ENCODE measurements at regions not wholly inside any gene's neighbourhood (a gene's known extent, or its start where the extent isn't known, plus 50 kb on each side); places are given as distances from the start of the nearest gene placed in this dataset.
"Not testable (repeated sequence)": the region's sequence is repeated elsewhere in the genome, so short reads cannot be mapped to it uniquely, and the experiment has no call there.

DNA sequence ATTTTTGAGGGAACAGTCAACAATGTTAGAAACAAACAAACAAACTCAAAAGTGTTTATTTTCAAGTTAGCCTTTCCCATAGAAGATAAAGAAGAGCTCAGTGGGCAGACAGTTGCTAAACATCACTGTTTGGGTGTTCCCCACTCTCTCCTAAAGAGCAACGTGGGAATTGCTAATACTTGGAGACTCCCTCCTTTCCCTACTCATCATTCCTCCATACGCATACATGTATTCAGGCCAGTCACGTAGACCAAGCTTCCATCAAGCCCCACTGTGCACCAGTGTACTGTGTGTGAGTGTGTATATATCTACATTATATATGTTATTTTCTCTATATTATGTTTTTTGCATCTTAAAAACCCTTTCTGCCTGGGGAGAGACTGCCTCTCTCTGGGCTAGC, 115.0 kb upstream of the EGFLAM start:
- no peak overlapping the region for H3K27ac Mint-ChIP-seq
- TF ChIP-seq, protein P1, sequence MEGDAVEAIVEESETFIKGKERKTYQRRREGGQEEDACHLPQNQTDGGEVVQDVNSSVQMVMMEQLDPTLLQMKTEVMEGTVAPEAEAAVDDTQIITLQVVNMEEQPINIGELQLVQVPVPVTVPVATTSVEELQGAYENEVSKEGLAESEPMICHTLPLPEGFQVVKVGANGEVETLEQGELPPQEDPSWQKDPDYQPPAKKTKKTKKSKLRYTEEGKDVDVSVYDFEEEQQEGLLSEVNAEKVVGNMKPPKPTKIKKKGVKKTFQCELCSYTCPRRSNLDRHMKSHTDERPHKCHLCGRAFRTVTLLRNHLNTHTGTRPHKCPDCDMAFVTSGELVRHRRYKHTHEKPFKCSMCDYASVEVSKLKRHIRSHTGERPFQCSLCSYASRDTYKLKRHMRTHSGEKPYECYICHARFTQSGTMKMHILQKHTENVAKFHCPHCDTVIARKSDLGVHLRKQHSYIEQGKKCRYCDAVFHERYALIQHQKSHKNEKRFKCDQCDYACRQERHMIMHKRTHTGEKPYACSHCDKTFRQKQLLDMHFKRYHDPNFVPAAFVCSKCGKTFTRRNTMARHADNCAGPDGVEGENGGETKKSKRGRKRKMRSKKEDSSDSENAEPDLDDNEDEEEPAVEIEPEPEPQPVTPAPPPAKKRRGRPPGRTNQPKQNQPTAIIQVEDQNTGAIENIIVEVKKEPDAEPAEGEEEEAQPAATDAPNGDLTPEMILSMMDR (IDR thresholded peaks at IDR 0.05; ENCODE audit: unreplicated experiment in 3 of 3): no peak
- no peak overlapping the region for H3K4me3 Mint-ChIP-seq
- H3K36me3 Mint-ChIP-seq (ENCODE audit: low read depth): no peaks in the 10 kb centered on the region
- no peaks in the 10 kb centered on the region for H3K9me3 Mint-ChIP-seq
- no peaks in the 10 kb centered on the region for H3K4me1 Mint-ChIP-seq
- no peaks in the 10 kb centered on the region for H3K27me3 Mint-ChIP-seq (ENCODE audit: low read depth)

DNA sequence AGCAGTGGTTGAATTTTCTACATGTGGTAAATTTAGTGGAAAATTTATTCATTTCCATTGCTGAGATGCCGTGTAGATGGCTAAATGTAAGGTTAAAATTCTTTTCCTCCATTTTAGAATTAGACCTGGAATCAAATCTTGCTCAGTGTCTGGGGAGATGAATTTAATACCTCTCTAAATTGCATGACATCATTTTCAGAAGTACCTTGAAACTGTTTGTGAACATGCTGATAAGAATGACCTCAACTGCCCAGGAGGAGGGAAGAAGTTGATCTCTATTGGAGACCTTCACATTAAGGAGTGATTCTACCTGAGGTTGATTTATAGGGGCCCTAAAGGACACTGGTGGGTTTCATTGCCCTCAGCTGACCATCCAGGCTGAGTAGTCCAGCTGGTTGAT, 116.7 kb upstream of the EGFLAM start:
- Mint-ChIP-seq H3K27ac (no peak overlapping the region), H3K36me3 (ENCODE audit: low read depth) (no peaks in the 10 kb centered on the region), H3K9me3 (no peaks in the 10 kb centered on the region), H3K4me3 (no peak overlapping the region), H3K4me1 (peaks cover 6% of the 10 kb centered on the region), H3K27me3 (ENCODE audit: low read depth) (no peaks in the 10 kb centered on the region)
- TF ChIP-seq, protein P1 (IDR thresholded peaks at IDR 0.05; ENCODE audit: unreplicated experiment in 3 of 3): no peak

DNA sequence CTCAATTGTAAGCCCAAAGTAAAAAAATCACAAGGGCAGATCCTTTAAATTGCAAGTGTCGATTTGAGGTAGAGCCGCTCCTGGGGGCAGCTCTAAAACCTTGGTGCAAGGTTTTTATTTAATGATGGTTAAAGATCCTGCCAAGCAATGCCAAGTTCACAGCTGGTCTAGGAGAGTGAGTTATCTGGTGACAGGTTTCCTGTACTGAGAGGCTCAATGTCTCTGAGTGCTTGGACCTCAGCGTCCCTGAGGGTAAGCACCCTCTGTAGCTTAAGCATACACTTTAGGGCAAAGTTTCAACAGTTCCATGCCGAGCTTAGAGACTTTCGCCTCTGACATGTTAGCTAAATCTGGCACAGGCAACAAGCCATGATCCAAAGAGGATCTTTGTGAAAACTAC, 119.8 kb upstream of the EGFLAM start:
- Mint-ChIP-seq H3K27me3 (ENCODE audit: low read depth) (peaks cover 10% of the 10 kb centered on the region), H3K36me3 (ENCODE audit: low read depth) (no peaks in the 10 kb centered on the region), H3K4me3 (no peak overlapping the region), H3K9me3 (no peaks in the 10 kb centered on the region), H3K27ac (no peak overlapping the region), H3K4me1 (peaks cover 24% of the 10 kb centered on the region)
- TF ChIP-seq, protein P1 (IDR thresholded peaks at IDR 0.05; ENCODE audit: unreplicated experiment in 3 of 3): no peak

DNA sequence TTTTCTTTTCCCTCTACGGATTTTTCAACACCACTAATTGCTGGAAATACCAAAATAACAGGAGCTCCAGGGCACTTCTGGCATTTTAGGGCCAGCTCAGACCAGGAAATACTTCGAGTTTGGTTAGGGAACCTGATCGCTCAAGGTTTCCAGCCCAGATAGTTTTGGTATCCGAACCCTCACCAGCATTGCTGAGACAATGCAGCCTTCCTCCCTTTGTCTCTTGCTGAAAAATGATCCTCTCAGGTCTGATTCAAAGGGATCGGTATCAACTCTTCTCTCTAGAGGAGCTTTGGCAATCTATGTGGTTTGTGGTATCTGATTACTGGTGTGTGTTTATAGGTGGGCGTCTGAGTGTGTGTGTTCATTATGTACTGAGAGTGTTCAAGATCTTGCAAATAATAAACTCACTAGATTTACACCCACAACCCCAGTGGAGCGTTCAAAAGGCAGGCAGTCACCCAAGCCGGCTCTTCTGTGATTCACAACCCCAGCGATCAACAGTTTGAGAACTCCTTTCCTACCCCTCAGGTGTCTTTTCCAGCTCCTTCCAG, 122.8 kb upstream of the EGFLAM start:
- no peak overlapping the region for H3K4me3 Mint-ChIP-seq
- peaks cover 10% of the 10 kb centered on the region for H3K27me3 Mint-ChIP-seq (ENCODE audit: low read depth)
- TF ChIP-seq, protein P1 (IDR thresholded peaks at IDR 0.05; ENCODE audit: unreplicated experiment in 3 of 3): no peak
- no peaks in the 10 kb centered on the region for H3K9me3 Mint-ChIP-seq
- peaks cover 31% of the 10 kb centered on the region for H3K4me1 Mint-ChIP-seq
- no peaks in the 10 kb centered on the region for H3K36me3 Mint-ChIP-seq (ENCODE audit: low read depth)
- peak overlapping the region in 1 of 3 experiments; percentile 66 for H3K27ac Mint-ChIP-seq

DNA sequence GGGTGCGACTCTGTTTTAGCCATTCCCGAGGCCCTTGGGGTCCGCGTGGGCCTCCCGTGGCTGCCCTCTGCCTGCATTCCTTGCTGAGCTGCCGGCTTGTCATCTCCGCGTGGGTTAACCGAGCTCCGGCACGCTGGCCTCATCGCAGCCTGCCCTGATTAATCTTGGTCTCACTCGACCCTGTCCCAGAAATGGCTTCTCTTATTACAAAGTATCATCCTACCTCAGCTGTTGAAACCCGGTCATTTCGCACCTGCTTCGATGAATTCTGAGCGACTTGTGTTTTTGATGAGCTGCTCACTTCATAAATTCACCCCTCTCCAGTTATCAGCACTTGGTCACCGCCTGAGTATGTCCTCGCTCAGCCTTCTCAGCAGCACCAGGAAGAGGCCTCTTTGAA, 123.5 kb upstream of the EGFLAM start:
- peaks cover 31% of the 10 kb centered on the region for H3K4me1 Mint-ChIP-seq
- no peaks in the 10 kb centered on the region for H3K9me3 Mint-ChIP-seq
- peak overlapping the region in 2 of 3 experiments; percentile 1 to 17 for H3K4me3 Mint-ChIP-seq
- peaks cover 10% of the 10 kb centered on the region for H3K27me3 Mint-ChIP-seq (ENCODE audit: low read depth)
- H3K27ac Mint-ChIP-seq: peak overlapping the region in 2 of 3 experiments; percentile 5 to 66
- TF ChIP-seq, protein P1 (IDR thresholded peaks at IDR 0.05; ENCODE audit: unreplicated experiment in 3 of 3): no peak
- H3K36me3 Mint-ChIP-seq (ENCODE audit: low read depth): no peaks in the 10 kb centered on the region

DNA sequence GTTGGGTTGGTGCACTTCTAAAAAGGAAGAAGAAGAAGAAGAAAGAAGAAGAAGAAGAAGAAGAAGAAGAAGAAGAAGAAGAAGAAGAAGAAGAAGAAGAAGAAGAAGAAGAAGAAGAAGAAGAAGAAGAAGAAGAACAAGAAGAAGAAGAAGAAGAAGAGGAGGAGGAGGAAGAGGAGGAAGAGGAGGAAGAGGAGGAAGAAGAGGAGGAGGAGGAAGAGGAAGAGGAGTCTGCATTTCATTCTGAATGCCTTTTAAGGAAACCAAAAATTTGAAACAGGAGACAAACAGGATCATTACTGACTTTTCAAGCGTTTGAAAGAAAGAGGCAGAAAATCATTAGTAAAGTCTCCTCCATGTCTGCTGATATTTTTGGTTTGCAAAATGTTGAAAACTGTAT, 124.1 kb upstream of the EGFLAM start:
- H3K27me3 Mint-ChIP-seq (ENCODE audit: low read depth): peaks cover 10% of the 10 kb centered on the region
- H3K9me3 Mint-ChIP-seq; H3K27ac Mint-ChIP-seq; H3K4me3 Mint-ChIP-seq; H3K36me3 Mint-ChIP-seq (ENCODE audit: low read depth): not testable (repeated sequence)
- peaks cover 31% of the 10 kb centered on the region for H3K4me1 Mint-ChIP-seq

Data from nephron (organoid).